PC-9 (cell line): ENCODE measurements at regions not wholly inside any gene's neighbourhood (a gene's known extent, or its start where the extent isn't known, plus 50 kb on each side); places are given as distances from the start of the nearest gene placed in this dataset.

Source experiments
- EZH2 ChIP-seq: fragments of 200-600 bp; sonication (generic); IDR thresholded peaks from 2 replicates; pipeline ENCODE4 v1.8.0; 2017; ENCODE audit warnings: antibody characterized with exemption, low read depth
- TF ChIP-seq, protein P1 (sequence below): fragments of 200-600 bp; sonication (generic); conservative IDR thresholded peaks from 2 replicates; pipeline ENCODE4 v1.6.1; 2017; ENCODE audit warnings: mixed run types, antibody characterized with exemption, mild to moderate bottlenecking, moderate library complexity

DNA sequence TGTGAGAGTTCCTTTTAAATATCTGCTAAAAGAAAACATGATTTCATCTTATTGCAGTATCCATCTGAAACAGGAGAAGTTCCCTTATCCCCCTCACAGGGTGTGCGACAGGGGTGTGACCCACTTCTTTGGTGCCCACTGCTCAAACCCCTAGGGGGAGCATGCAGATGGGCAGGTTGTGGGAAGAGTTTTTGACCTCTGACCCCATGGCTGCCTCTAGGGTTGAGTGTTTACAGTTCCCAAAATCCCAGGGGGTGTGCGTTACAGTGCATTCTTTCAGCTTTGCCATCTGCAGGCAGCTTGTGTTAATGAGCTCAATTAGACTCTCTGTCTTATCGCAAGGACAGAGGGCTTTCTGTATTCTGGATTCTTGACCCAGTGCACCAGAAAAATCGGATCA, 443.2 kb upstream of the FRG2C start:
- no peak for TF ChIP-seq EZH2
- TF ChIP-seq, protein P1, sequence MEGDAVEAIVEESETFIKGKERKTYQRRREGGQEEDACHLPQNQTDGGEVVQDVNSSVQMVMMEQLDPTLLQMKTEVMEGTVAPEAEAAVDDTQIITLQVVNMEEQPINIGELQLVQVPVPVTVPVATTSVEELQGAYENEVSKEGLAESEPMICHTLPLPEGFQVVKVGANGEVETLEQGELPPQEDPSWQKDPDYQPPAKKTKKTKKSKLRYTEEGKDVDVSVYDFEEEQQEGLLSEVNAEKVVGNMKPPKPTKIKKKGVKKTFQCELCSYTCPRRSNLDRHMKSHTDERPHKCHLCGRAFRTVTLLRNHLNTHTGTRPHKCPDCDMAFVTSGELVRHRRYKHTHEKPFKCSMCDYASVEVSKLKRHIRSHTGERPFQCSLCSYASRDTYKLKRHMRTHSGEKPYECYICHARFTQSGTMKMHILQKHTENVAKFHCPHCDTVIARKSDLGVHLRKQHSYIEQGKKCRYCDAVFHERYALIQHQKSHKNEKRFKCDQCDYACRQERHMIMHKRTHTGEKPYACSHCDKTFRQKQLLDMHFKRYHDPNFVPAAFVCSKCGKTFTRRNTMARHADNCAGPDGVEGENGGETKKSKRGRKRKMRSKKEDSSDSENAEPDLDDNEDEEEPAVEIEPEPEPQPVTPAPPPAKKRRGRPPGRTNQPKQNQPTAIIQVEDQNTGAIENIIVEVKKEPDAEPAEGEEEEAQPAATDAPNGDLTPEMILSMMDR: no peak
